GM21786 (cell line): ENCODE measurements at regions not wholly inside any gene's neighbourhood (a gene's known extent, or its start where the extent isn't known, plus 50 kb on each side); places are given as distances from the start of the nearest gene placed in this dataset.
"Not testable (repeated sequence)": the region's sequence is repeated elsewhere in the genome, so short reads cannot be mapped to it uniquely, and the experiment has no call there.

ENCODE experiments used
- ATAC-seq: cut with Tn5 transposase; IDR thresholded peaks from one replicate; pipeline ENCODE4 v1.9.1; 2021; ENCODE audit not compliant: unreplicated experiment

DNA sequence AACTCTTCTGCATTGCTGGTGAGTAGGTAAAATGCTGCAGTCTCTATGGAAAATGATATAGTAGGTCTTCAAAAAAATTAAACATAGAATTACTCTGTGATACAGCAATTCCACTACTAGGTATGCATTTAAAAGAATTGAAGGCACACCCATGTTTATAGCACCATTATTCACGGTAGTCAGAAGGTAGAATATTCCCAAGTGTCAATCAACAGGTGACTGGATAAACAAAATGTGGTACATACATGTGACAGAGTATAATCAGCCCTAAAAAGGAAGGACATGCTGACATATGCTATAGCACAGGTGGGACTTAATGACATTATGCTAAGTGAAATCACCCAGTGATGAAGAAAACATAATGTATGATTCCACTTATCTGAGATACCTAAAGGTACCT is 123.3 kb downstream of the CCER1 start:
- no peak for ATAC-seq

- ATAC-seq, result no peak
Observed at GRCh38 chr12:90829044-90829443, 125.9 kb downstream of the CCER1 start.

DNA sequence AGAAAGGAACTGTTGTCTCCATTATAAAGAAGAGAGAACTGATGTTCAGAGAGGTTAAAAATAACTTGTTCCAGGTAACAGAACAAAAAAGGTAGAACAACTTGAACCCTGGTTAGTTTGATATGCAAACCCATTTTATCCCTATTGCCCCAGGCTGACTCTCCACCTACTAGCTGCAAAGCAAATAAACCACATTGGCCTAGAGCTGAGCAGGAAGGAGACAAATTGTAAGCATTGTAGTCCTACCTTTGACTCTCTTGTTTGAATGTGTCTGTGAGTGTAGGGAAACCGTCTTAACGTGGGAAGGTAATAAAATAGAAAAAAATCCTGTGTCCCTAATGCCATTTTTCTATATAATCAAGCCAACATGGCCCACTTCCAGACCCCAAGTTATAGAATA is 126.4 kb downstream of the CCER1 start:
- no peak for ATAC-seq

GRCh38 chr12:90827567-90827966 is 127.4 kb downstream of the CCER1 start:
- ATAC-seq, result no peak

DNA sequence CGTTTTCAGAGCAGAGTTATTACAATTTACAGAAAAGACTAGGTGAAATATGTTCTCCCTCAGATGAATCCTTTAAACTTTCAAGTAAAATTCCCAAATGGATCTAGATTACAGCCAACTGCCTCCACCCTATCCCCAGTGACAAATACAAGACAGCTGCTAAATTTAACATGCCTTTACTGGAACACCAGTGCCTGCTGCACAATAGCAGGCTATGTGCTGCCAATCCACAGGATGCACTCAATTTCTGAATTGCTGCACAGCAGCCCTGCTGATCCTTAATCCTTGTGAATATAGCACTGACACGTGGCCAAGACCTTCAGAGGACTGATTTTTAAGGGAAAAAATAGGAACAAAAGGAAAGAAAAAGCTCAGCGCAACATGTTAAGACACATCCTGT is 128.9 kb downstream of the CCER1 start:
- ATAC-seq, result no peak

- ATAC-seq, result no peak
Observed at GRCh38 chr12:90823859-90824258, 131.1 kb downstream of the CCER1 start.

DNA sequence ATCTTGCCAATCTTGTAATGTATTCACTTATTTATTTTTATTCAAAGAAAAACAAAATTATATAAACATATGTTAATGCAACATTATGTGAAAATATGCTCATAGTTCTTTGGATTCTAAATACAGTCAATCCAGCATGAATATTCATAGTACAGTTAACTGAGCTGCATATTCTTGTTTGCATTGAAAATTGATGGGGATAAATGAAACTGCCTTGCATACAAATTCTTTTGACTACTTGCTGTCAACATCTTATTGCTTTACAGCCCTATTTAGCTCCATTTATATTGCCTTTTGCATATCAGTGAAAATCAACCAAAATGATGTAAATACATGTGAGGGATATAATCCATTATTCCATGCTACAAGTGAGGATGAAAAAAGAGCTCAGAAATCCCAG is 135.3 kb downstream of the CCER1 start:
- ATAC-seq, result no peak

DNA sequence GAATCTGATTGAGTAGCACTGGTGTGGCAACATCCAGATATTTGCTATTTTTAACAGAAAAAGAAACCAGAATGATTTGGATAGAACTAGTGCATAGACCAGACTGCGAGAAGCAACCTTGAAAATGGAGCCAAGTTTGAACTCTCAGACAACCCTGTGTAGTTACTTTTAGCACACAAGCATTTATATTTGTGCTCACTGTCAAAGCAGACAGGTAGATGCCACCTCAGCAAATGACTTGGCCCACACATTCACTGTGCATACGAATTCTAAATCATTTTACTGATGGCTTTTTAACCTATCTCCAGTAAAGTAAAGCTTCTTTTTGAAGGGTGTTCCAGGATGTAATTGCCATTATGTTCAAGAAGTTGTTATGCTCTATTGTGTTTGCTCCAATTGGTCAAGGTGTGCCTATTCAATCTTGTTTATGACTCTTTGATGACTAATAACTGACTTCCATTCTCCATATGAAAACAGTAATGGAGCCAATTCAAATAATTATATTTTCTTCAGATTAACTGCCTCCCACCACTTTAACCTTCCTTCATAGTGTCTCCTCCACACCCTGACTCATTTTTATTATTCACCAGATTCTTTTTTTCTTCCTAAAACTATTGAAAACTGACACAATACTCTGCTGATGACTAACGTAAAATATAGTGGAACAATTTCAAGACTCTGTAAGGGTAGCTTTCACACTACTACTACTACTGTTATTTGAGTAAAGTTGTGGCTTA is 138.5 kb downstream of the CCER1 start:
- no peak for ATAC-seq

- ATAC-seq, result no peak
Observed at GRCh38 chr12:90809940-90810339, 145.0 kb downstream of the CCER1 start.

- ATAC-seq, result no peak
Observed at GRCh38 chr12:90808568-90808967, 146.4 kb downstream of the CCER1 start.

GRCh38 chr12:90802727-90803126 is 152.2 kb downstream of the CCER1 start:
- ATAC-seq, result no peak

DNA sequence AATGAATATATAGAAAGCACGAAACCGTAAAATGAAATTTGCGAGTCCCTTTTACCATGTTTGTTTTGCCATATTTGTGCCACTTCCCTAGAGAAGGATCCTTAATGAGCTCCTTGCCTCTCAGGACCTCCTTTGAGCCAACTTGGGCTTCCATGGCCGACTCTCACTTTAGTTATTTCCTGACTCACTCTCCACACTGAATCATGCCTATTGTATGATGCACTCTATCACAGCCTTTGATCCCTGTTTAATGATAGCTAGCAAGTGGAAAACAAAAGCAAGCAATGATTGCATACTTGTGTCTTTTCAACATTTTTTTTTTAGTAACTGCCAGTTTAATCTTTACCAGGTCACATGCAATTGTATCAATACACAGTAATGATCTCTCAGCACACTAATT is 153.2 kb downstream of the CCER1 start:
- ATAC-seq, result no peak

GRCh38 chr12:90794212-90794611 is 160.8 kb downstream of the CCER1 start:
- ATAC-seq, result no peak

GRCh38 chr12:90792718-90793117 is 162.3 kb downstream of the CCER1 start:
- not testable (repeated sequence) for ATAC-seq

- no peak for ATAC-seq
Observed at GRCh38 chr12:90791445-90791844, 163.5 kb downstream of the CCER1 start.

DNA sequence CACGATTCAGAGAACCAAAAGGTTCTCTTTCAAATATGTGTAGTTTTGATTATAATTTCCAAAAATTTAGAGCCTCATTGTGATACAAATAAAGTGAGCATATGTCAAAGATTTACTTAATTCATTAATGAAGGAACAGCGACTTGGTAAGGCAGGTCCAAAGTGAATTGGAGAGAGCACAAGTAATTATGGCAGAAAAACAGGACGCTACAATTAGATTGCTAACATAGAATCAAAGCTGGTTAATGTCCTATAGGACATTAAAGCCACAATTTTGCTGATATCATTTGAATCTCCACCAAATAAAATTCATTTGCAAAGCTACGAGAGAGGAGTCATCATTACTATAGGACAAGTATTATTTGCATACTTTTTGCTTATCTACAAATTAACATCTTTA is 164.2 kb downstream of the CCER1 start:
- no peak for ATAC-seq

- no peak for ATAC-seq
Observed at GRCh38 chr12:90773491-90773890, 181.5 kb downstream of the CCER1 start.

DNA sequence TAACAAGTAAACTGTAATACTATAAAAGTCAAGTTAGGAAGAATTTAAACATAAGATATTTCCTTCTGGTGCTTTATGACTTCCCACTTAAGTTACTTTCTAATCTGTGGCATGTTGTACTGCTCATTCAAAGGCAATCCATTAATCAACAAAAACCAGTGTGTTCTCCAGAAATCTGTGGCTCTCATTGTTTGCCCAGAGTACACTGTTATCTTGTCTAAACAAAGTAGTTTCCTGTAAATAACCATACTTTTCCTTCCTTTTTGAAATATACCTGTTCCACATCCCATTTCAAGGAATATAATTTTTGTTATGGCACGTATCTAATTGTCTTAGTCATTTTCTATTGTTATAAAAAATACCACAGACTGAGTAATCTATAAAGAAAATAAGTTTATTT is 184.1 kb downstream of the CCER1 start:
- ATAC-seq, result no peak

- no peak for ATAC-seq
Observed at GRCh38 chr12:90757957-90758356, 197.0 kb downstream of the CCER1 start.

GRCh38 chr12:90745211-90745610 is 209.8 kb downstream of the CCER1 start:
- ATAC-seq, result no peak

GRCh38 chr12:90741611-90742010 is 213.4 kb downstream of the CCER1 start:
- no peak for ATAC-seq

- ATAC-seq, result no peak
Observed at GRCh38 chr12:90729736-90730135, 225.2 kb downstream of the CCER1 start.

DNA sequence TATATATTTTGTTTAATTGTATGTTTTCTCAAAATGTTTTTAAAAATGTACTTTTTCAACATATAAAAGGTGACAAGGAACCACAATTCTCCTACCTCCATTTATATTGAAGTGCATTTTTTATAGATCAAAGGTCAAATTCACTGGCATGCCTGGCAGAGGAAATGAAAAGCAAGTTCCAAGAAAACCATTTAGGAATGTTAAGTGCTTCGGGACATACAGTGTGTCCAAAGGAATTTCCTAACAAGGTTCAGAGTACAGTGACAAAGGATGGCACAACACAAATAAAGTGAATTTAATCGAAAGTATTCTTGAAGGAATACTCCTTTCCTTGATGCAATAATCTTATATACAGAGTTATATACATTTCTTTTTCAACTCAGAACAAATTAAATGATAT is 242.3 kb downstream of the CCER1 start:
- no peak for ATAC-seq
